Testis (tissue), 2 donors: ENCODE measurements at regions not wholly inside any gene's neighbourhood (a gene's known extent, or its start where the extent isn't known, plus 50 kb on each side); places are given as distances from the start of the nearest gene placed in this dataset.

ENCODE experiments used
- CTCF ChIP-seq, 3 experiments: fragments of 450-650 bp in 2 of 3; fragments of 200-600 bp in 1 of 3; sonication (generic) in 1 of 3; IDR thresholded peaks; one replicate each; pipeline ENCODE4 v1.5.1; 2016 to 2019; ENCODE audit warnings: antibody characterized with exemption in 3 of 3, mild to moderate bottlenecking in 2 of 3, moderate library complexity in 1 of 3
- POLR2A ChIP-seq: fragments of 450-650 bp; IDR thresholded peaks from one replicate; pipeline ENCODE4 v1.6.1; 2017; ENCODE audit warnings: antibody characterized with exemption, mild to moderate bottlenecking, moderate library complexity

DNA sequence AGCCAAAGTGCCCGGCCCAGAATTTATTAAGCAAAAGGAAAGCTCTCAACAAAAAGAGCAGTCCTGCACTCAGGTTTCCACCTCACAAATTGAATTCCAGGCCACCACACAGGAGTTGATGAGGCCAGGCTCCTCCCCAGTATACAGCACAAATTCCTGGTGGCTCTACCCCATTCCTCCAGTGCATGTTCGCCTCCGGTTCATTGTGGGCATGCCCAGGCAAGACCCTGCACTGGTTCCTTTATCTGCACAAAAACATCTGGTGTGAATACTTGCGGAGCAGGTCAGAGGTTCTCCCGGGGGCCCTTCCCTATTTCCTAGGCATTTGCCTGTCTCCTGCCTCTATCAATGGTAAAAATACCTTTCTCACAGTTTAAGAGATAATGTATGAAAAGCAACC, 195.2 kb upstream of the ANXA10 start:
- TF ChIP-seq POLR2A, result no peak
- TF ChIP-seq CTCF (IDR thresholded peaks at IDR 0.05), result no peak
